Stomach (tissue), 8 donors: ENCODE measurements at regions not wholly inside any gene's neighbourhood (a gene's known extent, or its start where the extent isn't known, plus 50 kb on each side); places are given as distances from the start of the nearest gene placed in this dataset.

Experiments used
- DNase-seq, 2 donors: peaks; one replicate each; pipeline versions ENCODE4 v3.0.0 to v3.0.0-alpha.2; 2013 to 2019
- H3K27ac ChIP-seq, 5 donors: fragments of 200-600 bp in 4 of 5; sonication (generic) in 4 of 5; one replicate each; pipeline ENCODE4 v1.5.1; 2013 to 2019; ENCODE audit warnings: mild to moderate bottlenecking in 1 of 5, moderate library complexity in 1 of 5
- H3K27me3 ChIP-seq, 3 donors: fragments of 200-600 bp; sonication (generic); one replicate each; pipeline ENCODE4 v1.5.1; 2017 to 2019; ENCODE audit warnings: mixed run types in 1 of 3
- H3K36me3 ChIP-seq, 4 donors: fragments of 200-600 bp; sonication (generic); 1 replicate in 3 of 4; 2 replicates in 1 of 4; pipeline ENCODE4 v1.5.1; 2016 to 2019
- H3K4me1 ChIP-seq, 4 donors: fragments of 200-600 bp; sonication (generic); one replicate each; pipeline ENCODE4 v1.5.1; 2016 to 2019
- H3K4me3 ChIP-seq, 4 donors: fragments of 200-600 bp; sonication (generic) in 3 of 4; one replicate each; pipeline ENCODE4 v1.5.1; 2016 to 2019; ENCODE audit warnings: mild to moderate bottlenecking in 1 of 4
- H3K9me3 ChIP-seq, 4 donors: fragments of 200-600 bp; sonication (generic); one replicate each; pipeline ENCODE4 v1.5.1; 2016 to 2019
- CTCF ChIP-seq, 7 experiments: fragments of 450-650 bp in 4 of 7; fragments of 200-600 bp in 3 of 7; sonication (generic) in 3 of 7; IDR thresholded peaks; one replicate each; pipeline ENCODE4 v1.5.1; 2016 to 2019; ENCODE audit warnings: antibody characterized with exemption in 7 of 7, control low read depth in 2 of 7, mild to moderate bottlenecking in 1 of 7
- EP300 ChIP-seq: sonication (generic); formaldehyde crosslinking; IDR thresholded peaks from one replicate; pipeline ENCODE4 v1.6.1; 2017; ENCODE audit warnings: antibody characterized with exemption
- POLR2A ChIP-seq, 4 donors: fragments of 450-650 bp; IDR thresholded peaks; one replicate each; pipeline ENCODE4 v1.6.1; 2016; ENCODE audit warnings: antibody characterized with exemption in 4 of 4, control low read depth in 2 of 4, mild to moderate bottlenecking in 1 of 4, moderate library complexity in 1 of 4
- POLR2AphosphoS5 ChIP-seq, 3 donors: sonication (generic); formaldehyde crosslinking; IDR thresholded peaks; one replicate each; pipeline ENCODE4 v1.6.1; 2016; ENCODE audit warnings: antibody characterized with exemption in 3 of 3
- WGBS, 5 donors: extraction: QIAGEN DNeasy Blood & Tissue Kit in 3 of 5; methylation state at CpG; one replicate each; pipeline versions ENCODE4 v1.1.5 to v1.1.7; 2013 to 2018; 5-methylcytosine and 5-hydroxymethylcytosine counted together
- intact Hi-C: fragments of 100-400 bp; cut with DNase I; formaldehyde crosslinking; loops from one replicate; pipeline ENCODE4 v1.15.1; 2023; ENCODE audit warnings: low total_unique reads
- donor health status: healthy with polysubstance abuse.
- donor health status: Bipolar disorder and iron deficiency.
- donor health status: healthy.

GRCh38 chr6:159508931-159509330 lies 184.1 kb downstream of the SOD2 start:
- intact Hi-C loops: no loop called here
- H3K4me3 ChIP-seq: no peak overlapping the region
- no peaks in the 10 kb centered on the region for H3K9me3 ChIP-seq
- H3K4me1 ChIP-seq: no peaks in the 10 kb centered on the region
- no peak overlapping the region for H3K27ac ChIP-seq
- DNase-seq: no peak
- WGBS, 5 donors: 91 to 97% (median 93%) methylated on average over 2 of the region's 2 CpGs
- H3K27me3 ChIP-seq: no peaks in the 10 kb centered on the region
- TF ChIP-seq POLR2AphosphoS5 (IDR thresholded peaks at IDR 0.05): no peak
- TF ChIP-seq EP300: no peak
- TF ChIP-seq POLR2A (IDR thresholded peaks at IDR 0.05): no peak
- no peak for TF ChIP-seq CTCF (IDR thresholded peaks at IDR 0.05)
- H3K36me3 ChIP-seq: no peaks in the 10 kb centered on the region

GRCh38 chr6:159506048-159506447 lies 187.0 kb downstream of the SOD2 start:
- DNase-seq: no peak
- TF ChIP-seq POLR2A (IDR thresholded peaks at IDR 0.05) (no peak), POLR2AphosphoS5 (IDR thresholded peaks at IDR 0.05) (no peak), EP300 (no peak)
- H3K27ac ChIP-seq: no peak overlapping the region
- H3K4me3 ChIP-seq: no peak overlapping the region
- intact Hi-C loops: no loop called here
- no peaks in the 10 kb centered on the region for H3K27me3 ChIP-seq
- no peaks in the 10 kb centered on the region for H3K9me3 ChIP-seq
- no peaks in the 10 kb centered on the region for H3K36me3 ChIP-seq
- WGBS, 5 donors: 63 to 84% (median 74%) methylated on average over 3 to 4 of the region's 4 CpGs
- no peaks in the 10 kb centered on the region for H3K4me1 ChIP-seq

- 71 to 75% (median 75%) methylated on average over 16 to 19 of the region's 19 CpGs for whole genome bisulfite sequencing, 5 donors
- no peak overlapping the region for H3K4me3 ChIP-seq
- H3K9me3 ChIP-seq: no peaks in the 10 kb centered on the region
- H3K27ac ChIP-seq: no peak overlapping the region
- no peaks in the 10 kb centered on the region for H3K27me3 ChIP-seq
- no peaks in the 10 kb centered on the region for H3K4me1 ChIP-seq
- H3K36me3 ChIP-seq: no peaks in the 10 kb centered on the region
- no peak for DNase-seq
- intact Hi-C loops: no loop called here
- no peak for TF ChIP-seq EP300
- no peak for TF ChIP-seq POLR2A (IDR thresholded peaks at IDR 0.05)
- no peak for TF ChIP-seq CTCF (IDR thresholded peaks at IDR 0.05)
- no peak for TF ChIP-seq POLR2AphosphoS5 (IDR thresholded peaks at IDR 0.05)
Measured at GRCh38 chr6:159505140-159505922, 187.7 kb downstream of the SOD2 start.

- H3K27me3 ChIP-seq: no peaks in the 10 kb centered on the region
- H3K4me1 ChIP-seq: no peaks in the 10 kb centered on the region
- no peaks in the 10 kb centered on the region for H3K36me3 ChIP-seq
- intact Hi-C loops: no loop called here
- no peak for DNase-seq
- no peak overlapping the region for H3K4me3 ChIP-seq
- TF ChIP-seq POLR2A (IDR thresholded peaks at IDR 0.05) (no peak), POLR2AphosphoS5 (IDR thresholded peaks at IDR 0.05) (no peak), EP300 (no peak), CTCF (IDR thresholded peaks at IDR 0.05) (no peak)
- H3K9me3 ChIP-seq: peaks cover 0 to 6% (median 0%) of the 10 kb centered on the region in 4 donors
- H3K27ac ChIP-seq: no peak overlapping the region
Measured at GRCh38 chr6:159501558-159501957, 191.5 kb downstream of the SOD2 start.

- no peaks in the 10 kb centered on the region for H3K36me3 ChIP-seq
- DNase-seq: no peak
- H3K27me3 ChIP-seq: no peaks in the 10 kb centered on the region
- intact Hi-C loops: no loop called here
- peaks cover 0 to 6% (median 0%) of the 10 kb centered on the region in 4 donors for H3K9me3 ChIP-seq
- H3K4me1 ChIP-seq: no peaks in the 10 kb centered on the region
- no peak for TF ChIP-seq POLR2AphosphoS5 (IDR thresholded peaks at IDR 0.05)
- TF ChIP-seq EP300: no peak
- no peak for TF ChIP-seq POLR2A (IDR thresholded peaks at IDR 0.05)
- TF ChIP-seq CTCF (IDR thresholded peaks at IDR 0.05): no peak
- H3K27ac ChIP-seq: no peak overlapping the region
- no peak overlapping the region for H3K4me3 ChIP-seq
- 61 to 75% (median 67%) methylated on average over 3 of the region's 3 CpGs for WGBS, 5 donors
Measured at GRCh38 chr6:159499034-159499433, 194.0 kb downstream of the SOD2 start.
